HepG2 (cell line): ENCODE measurements at regions not wholly inside any gene's neighbourhood (a gene's known extent, or its start where the extent isn't known, plus 50 kb on each side); places are given as distances from the start of the nearest gene placed in this dataset.

Experiments
- ATAC-seq: fragments of 200-7000 bp; cut with Tn5 transposase; 3 replicates; pipeline ENCODE4 v1.9.1; 2020; ENCODE audit warnings: mild to moderate bottlenecking, moderate library complexity
- BruUV-seq: library from RNA; stranded (reverse); fragments of 400-500 nt; replicated peaks from 2 replicates; lab custom pipeline; 2021; lab: Mats Ljungman, UMichigan
- CTCF ChIA-PET: fragments of 300-600 bp; formaldehyde crosslinking; extraction: SDS; loops from one replicate; lab custom pipeline; 2021; ENCODE audit warnings: low total read pairs, inconsistent platforms, low intra/inter-chr PET ratio; lab: Yijun Ruan, JAX
- POLR2A ChIA-PET: fragments of 350-600 bp; sonication (Branson Sonifier 250); formaldehyde crosslinking; loops from one replicate; lab custom pipeline; 2020; ENCODE audit warnings: antibody characterized with exemption, inconsistent platforms; lab: Yijun Ruan, JAX
- DNase-seq: peaks from one replicate; pipeline ENCODE4 v3.0.0-alpha.2; 2015; ENCODE audit warnings: low spot score
- FAIRE-seq: peaks from 3 replicates; lab custom pipeline; 2011; peaks lifted over from hg19 to GRCh38; lab: Jason Lieb, UNC
- H2AFZ ChIP-seq: one replicate; pipeline ENCODE4 v1.6.1; 2011; ENCODE audit warnings: low read length, inconsistent platforms
- H3K27ac ChIP-seq: fragments of 300-600 bp; 3 replicates; pipeline ENCODE4 v1.8.0; 2011; ENCODE audit warnings: mixed run types, mild to moderate bottlenecking, mixed read lengths, low read length, inconsistent platforms; ENCODE audit not compliant: insufficient read depth; ENCODE audit errors: extremely low read length
- H3K27me3 ChIP-seq, 2 experiments: fragments of 200-600 bp in 1 of 2; 2 replicates in 1 of 2; 3 replicates in 1 of 2; pipeline versions ENCODE4 v1.6.0 to v1.8.0; 2011; ENCODE audit warnings: low read length in 2 of 2, mild to moderate bottlenecking in 2 of 2, moderate library complexity in 2 of 2, inconsistent platforms in 1 of 2; ENCODE audit not compliant: insufficient read depth in 2 of 2, control insufficient read depth in 1 of 2
- H3K36me3 ChIP-seq, 2 experiments: fragments of 200-600 bp in 1 of 2; replicated peaks in 1 of 2; 2 replicates in 1 of 2; 3 replicates in 1 of 2; pipeline versions ENCODE4 v1.5.1 to v1.8.0; 2011; ENCODE audit warnings: low read length in 2 of 2, inconsistent platforms in 1 of 2; ENCODE audit not compliant: insufficient read depth in 2 of 2, control insufficient read depth in 1 of 2
- H3K4me1 ChIP-seq: 2 replicates; pipeline ENCODE4 v1.5.1; 2012; ENCODE audit warnings: low read length, inconsistent platforms; ENCODE audit not compliant: insufficient read depth
- H3K4me2 ChIP-seq: 2 replicates; pipeline ENCODE4 v1.6.0; 2011; ENCODE audit warnings: low read depth, low read length, inconsistent platforms
- H3K4me3 ChIP-seq, 3 experiments: fragments of 200-600 bp in 1 of 3; sonication (generic), shearing (Covaris generic) in 1 of 3; replicated peaks in 1 of 3; 2 replicates each; pipeline ENCODE4 v1.5.1; 2011 to 2016; ENCODE audit warnings: low read length in 3 of 3, inconsistent platforms in 2 of 3, low read depth in 2 of 3, mild to moderate bottlenecking in 2 of 3, control low read depth in 1 of 3, mixed read lengths in 1 of 3; ENCODE audit not compliant: insufficient read depth in 1 of 3
- H3K79me2 ChIP-seq: one replicate; pipeline ENCODE4 v1.6.1; 2011; ENCODE audit warnings: low read length, inconsistent platforms; ENCODE audit not compliant: insufficient read depth
- H3K9ac ChIP-seq: 2 replicates; pipeline ENCODE4 v1.6.0; 2011; ENCODE audit warnings: mild to moderate bottlenecking, low read depth, low read length, inconsistent platforms; ENCODE audit not compliant: insufficient read depth
- H3K9me3 ChIP-seq: 2 replicates; pipeline ENCODE4 v1.5.1; 2012; ENCODE audit warnings: mild to moderate bottlenecking, low read length
- H4K20me1 ChIP-seq: 2 replicates; pipeline ENCODE4 v1.6.0; 2011; ENCODE audit warnings: inconsistent platforms, mild to moderate bottlenecking, low read length, moderate library complexity; ENCODE audit not compliant: insufficient read depth
- ASH2L ChIP-seq: fragments of 300-600, 200-600 bp; sonication (generic); IDR thresholded peaks from 2 replicates; pipeline ENCODE4 v1.7.0; 2017; ENCODE audit warnings: low read depth, mild to moderate bottlenecking, moderate library complexity, mixed read lengths, low read length; ENCODE audit not compliant: insufficient read length
- HDAC6 ChIP-seq: fragments of 200-600 bp; sonication (generic); IDR thresholded peaks from 2 replicates; pipeline ENCODE4 v1.7.0; 2017; ENCODE audit warnings: mild to moderate bottlenecking, antibody characterized with exemption, low read length, low read depth
- IRF2 ChIP-seq: IDR thresholded peaks from 2 replicates; pipeline ENCODE4 v1.6.1; 2018; ENCODE audit warnings: missing genetic modification reagents, missing compliant biosample characterization
- KDM1A ChIP-seq: IDR thresholded peaks from 2 replicates; pipeline ENCODE4 v1.6.1; 2016; ENCODE audit warnings: missing compliant biosample characterization
- NCOA1 ChIP-seq: sonication (generic); formaldehyde crosslinking; IDR thresholded peaks from 2 replicates; pipeline ENCODE4 v1.9.0; 2021; ENCODE audit warnings: missing genetic modification reagents
- RXRA ChIP-seq: sonication (generic); formaldehyde crosslinking; IDR thresholded peaks from 2 replicates; pipeline ENCODE4 v1.5.1; 2020; ENCODE audit warnings: missing genetic modification reagents
- ZNF34 ChIP-seq: sonication (generic); formaldehyde crosslinking; IDR thresholded peaks from 2 replicates; pipeline ENCODE4 v1.4.0; 2020; ENCODE audit warnings: mild to moderate bottlenecking, missing genetic modification reagents, borderline replicate concordance
- ZNF678 ChIP-seq: sonication (generic); formaldehyde crosslinking; IDR thresholded peaks from 2 replicates; pipeline ENCODE4 v1.4.0; 2020; ENCODE audit warnings: mild to moderate bottlenecking, missing genetic modification reagents
- ZNF766 ChIP-seq: sonication (generic); formaldehyde crosslinking; IDR thresholded peaks from 2 replicates; pipeline ENCODE4 v1.5.0; 2020; ENCODE audit warnings: missing genetic modification reagents, borderline replicate concordance
- WGBS: methylation state at CpG from one replicate; pipeline ENCODE4 v1.1.6; 2017; ENCODE audit warnings: low lambda C conversion rate; 5-methylcytosine and 5-hydroxymethylcytosine counted together
- in situ Hi-C: cut with HindIII; loops from 2 replicates; pipeline ENCODE4 v1.10.0; 2017; ENCODE audit warnings: low pct_unique_long_range_greater_than_20kb; ENCODE audit not compliant: extremely low pct_ligation_motif_present
- intact Hi-C: fragments of 100-400 bp; cut with micrococcal nuclease; formaldehyde crosslinking; loops from one replicate; pipeline ENCODE4 v1.10.0; 2022; ENCODE audit not compliant: unreplicated experiment
- TF ChIP-seq, protein P1 (sequence below): sonication (generic); formaldehyde crosslinking; IDR thresholded peaks from 2 replicates; pipeline ENCODE4 v1.9.0; 2021; ENCODE audit warnings: missing genetic modification reagents, mild to moderate bottlenecking, borderline replicate concordance
- TF ChIP-seq, protein P2 (sequence below): sonication (generic); formaldehyde crosslinking; IDR thresholded peaks from 2 replicates; pipeline ENCODE4 v1.4.0; 2020; ENCODE audit warnings: mild to moderate bottlenecking, missing genetic modification reagents

DNA sequence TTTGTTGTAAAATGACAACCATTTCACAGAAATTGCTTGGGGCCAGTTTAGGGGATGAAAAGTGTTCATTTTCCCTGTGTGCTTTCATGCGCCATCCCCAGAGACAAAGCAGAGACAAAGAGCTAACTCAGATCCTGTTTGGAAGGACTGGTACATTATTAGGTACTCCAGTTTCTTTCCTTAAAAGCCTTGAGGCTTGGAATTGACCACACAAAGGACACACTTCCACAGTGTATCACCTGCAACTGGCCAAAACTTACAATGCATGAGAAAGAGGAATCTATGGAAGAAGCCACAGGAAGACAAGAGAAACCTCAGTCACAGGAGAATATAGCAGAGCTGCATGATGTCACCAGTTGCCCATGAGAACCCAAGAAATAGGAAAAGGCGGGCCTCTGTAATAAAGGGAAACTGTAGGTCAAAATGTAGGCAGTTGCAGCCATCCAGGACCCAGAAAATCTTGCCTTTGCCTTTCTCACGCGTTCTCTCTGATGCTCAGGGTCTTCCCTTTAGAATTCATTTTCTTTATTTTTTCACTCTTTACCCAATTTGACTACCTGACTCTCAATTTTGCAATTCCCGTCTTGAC is 339.0 kb downstream of the RMST start:
- Histone ChIP-seq H3K36me3 (no peaks in the 10 kb centered on the region), H3K9me3 (no peaks in the 10 kb centered on the region), H3K4me1 (no peaks in the 10 kb centered on the region), H2AFZ (no peak overlapping the region), H3K79me2 (no peaks in the 10 kb centered on the region), H3K27ac (no peak overlapping the region), H4K20me1 (no peaks in the 10 kb centered on the region), H3K27me3 (no peaks in the 10 kb centered on the region), H3K4me3 (no peak overlapping the region)
- no peak for DNase-seq
- ChIA-PET POLR2A (no interaction called here), CTCF (no interaction called here)
- BruUV-seq, result no TSS peak
- in situ Hi-C loops, result no loop called here
- ATAC-seq, result no peak
- FAIRE-seq, result no peak
- intact Hi-C loops, result no loop called here
- 46% methylated on average over 5 of the region's 5 CpGs for WGBS
- TF ChIP-seq HDAC6 (no peak), RXRA (CRISPR knock-in tag) (no peak), ZNF678 (CRISPR knock-in tag) (no peak), IRF2 (CRISPR knock-in tag) (no peak), KDM1A (CRISPR knock-in tag) (no peak), ZNF766 (CRISPR knock-in tag) (no peak), NCOA1 (no peak), ASH2L (no peak), ZNF34 (CRISPR knock-in tag) (no peak)
- TF ChIP-seq, protein P1, sequence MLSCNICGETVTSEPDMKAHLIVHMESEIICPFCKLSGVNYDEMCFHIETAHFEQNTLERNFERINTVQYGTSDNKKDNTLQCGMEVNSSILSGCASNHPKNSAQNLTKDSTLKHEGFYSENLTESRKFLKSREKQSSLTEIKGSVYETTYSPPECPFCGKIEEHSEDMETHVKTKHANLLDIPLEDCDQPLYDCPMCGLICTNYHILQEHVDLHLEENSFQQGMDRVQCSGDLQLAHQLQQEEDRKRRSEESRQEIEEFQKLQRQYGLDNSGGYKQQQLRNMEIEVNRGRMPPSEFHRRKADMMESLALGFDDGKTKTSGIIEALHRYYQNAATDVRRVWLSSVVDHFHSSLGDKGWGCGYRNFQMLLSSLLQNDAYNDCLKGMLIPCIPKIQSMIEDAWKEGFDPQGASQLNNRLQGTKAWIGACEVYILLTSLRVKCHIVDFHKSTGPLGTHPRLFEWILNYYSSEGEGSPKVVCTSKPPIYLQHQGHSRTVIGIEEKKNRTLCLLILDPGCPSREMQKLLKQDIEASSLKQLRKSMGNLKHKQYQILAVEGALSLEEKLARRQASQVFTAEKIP (CRISPR knock-in tag), result no peak
- TF ChIP-seq, protein P2, sequence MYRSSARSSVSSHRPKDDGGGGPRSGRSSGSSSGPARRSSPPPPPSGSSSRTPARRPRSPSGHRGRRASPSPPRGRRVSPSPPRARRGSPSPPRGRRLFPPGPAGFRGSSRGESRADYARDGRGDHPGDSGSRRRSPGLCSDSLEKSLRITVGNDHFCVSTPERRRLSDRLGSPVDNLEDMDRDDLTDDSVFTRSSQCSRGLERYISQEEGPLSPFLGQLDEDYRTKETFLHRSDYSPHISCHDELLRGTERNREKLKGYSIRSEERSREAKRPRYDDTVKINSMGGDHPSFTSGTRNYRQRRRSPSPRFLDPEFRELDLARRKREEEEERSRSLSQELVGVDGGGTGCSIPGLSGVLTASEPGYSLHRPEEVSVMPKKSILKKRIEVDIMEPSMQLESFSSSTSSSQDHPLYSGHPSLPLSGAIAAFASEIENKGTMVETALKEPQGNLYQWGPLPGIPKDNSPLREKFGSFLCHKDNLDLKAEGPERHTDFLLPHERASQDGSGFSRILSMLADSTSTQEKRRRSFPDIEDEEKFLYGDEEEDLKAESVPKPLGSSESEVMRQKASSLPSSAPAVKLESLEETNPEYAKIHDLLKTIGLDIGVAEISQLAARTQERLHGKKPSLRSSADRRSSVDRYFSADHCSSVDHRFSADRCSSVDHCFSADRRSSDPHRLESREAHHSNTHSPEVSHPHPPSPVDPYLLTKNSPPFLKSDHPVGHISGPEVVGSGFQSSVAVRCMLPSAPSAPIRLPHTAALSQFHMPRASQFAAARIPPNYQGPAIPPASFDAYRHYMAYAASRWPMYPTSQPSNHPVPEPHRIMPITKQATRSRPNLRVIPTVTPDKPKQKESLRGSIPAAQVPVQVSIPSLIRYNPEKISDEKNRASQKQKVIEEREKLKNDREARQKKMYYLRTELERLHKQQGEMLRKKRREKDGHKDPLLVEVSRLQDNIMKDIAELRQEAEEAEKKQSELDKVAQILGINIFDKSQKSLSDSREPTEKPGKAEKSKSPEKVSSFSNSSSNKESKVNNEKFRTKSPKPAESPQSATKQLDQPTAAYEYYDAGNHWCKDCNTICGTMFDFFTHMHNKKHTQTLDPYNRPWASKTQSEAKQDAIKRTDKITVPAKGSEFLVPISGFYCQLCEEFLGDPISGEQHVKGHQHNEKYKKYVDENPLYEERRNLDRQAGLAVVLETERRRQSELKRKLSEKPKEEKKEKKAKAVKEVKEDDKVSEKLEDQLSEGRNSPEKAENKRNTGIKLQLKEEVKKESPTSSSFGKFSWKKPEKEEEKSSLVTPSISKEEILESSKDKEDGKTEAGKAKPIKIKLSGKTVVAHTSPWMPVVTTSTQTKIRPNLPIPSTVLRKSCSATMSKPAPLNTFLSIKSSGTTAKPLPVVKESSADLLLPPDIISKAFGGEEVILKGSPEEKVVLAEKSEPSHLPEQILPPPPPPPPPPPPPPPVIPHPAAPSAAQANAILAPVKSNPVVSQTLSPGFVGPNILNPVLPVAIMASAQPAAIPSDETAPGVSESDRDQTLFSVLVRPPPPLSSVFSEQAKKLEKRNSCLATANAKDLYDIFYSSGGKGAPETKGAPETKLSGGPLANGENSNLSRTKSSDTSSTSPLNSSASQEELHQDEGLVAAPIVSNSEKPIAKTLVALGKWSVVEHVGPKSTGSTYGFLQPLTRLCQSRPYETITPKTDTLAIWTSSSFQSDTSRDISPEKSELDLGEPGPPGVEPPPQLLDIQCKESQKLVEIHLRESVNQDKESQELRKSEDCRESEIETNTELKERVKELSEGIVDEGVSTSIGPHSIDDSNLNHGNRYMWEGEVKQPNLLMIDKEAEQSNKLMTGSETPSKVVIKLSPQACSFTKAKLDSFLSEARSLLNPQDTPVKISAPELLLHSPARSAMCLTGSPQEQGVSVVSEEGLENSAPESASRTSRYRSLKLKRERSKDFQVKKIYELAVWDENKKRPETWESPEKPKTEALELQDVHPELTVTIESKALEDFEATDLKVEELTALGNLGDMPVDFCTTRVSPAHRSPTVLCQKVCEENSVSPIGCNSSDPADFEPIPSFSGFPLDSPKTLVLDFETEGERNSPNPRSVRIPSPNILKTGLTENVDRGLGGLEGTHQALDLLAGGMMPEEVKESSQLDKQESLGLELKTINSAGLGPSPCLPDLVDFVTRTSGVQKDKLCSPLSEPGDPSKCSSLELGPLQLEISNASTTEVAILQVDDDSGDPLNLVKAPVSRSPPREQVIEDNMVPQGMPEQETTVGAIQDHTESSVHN (CRISPR knock-in tag), result no peak
- TF ChIP-seq, all 625 proteins: peak for 0
- Histone ChIP-seq H3K4me2 (no peak overlapping the region), H3K9ac (no peak overlapping the region)
